HG03139 (cell line): ENCODE measurements at regions not wholly inside any gene's neighbourhood (a gene's known extent, or its start where the extent isn't known, plus 50 kb on each side); places are given as distances from the start of the nearest gene placed in this dataset.

ENCODE experiments used
- ATAC-seq: cut with Tn5 transposase; IDR thresholded peaks from one replicate; pipeline ENCODE4 v1.9.1; 2021; ENCODE audit not compliant: unreplicated experiment

DNA sequence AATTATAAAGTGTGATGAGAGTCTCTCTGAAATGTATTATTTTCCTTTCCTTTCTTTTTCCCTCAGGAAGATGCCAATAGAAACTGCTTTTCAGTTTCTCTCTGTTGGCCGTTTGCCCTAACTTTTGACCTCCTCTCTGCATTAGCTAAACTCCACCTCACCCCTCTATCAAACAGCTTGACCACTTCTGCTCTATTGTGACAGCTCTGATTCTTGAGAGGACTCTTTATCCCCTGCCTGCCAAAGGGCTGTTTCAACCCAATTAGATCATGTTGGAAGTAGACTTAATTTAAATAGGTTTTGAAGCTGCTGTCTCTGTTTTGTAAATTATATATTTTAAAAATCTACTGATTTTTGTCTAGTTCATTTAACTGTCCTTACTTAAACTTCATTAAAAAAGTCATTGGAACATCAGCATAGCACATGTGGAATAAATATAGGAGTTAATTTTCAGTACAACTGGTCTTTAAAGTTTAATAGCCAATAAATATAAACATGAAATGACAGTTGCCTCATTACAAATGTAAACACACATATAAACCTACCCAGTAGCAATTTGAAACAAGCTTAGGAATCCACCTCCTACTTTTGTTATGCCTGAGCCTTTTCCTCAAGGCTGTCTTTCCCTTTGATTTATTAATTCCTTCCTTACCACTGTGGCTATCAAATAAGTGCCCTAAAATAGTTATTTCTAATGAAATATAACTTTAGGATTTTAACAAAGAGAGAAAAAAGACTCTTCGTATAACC lies 152.0 kb downstream of the CHRM3 start:
- ATAC-seq, result no peak

DNA sequence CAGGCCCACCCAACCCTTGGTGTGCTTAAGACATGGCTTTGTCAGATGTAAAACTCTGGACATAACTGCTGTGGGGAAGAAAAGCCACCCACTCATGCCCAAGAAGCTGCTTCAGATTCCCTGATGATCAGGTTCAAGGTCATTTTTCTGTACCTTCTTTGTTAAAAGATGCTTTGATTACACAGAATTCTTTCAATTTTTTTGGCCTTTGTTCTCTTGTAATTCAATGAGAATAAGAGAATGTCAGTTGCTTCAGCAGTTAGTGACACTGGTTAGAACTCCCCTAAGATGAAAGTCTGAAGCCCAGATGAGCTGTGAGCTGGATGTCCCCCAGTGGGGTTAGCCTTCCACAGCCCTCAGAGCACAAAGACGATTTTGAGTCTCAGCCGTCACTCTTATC lies 152.7 kb downstream of the CHRM3 start:
- no peak for ATAC-seq

DNA sequence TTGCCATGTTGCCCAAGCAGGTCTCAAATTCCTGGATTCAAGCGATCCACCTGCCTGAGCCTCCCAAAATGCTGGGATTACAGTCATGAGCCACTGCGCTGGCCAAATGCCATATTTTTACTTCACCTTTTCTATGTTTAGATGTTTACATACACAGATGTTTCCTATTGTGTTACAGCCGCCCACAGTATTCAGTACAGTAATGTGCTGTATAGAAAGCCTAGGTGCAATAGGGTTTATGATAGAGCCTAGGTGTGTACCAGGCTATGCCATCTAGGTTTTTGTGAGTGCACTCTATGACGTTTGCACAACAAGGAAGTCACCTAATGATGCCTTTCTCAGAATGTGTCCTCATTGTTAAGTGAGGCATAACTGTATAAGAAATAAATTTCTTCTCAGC lies 153.4 kb downstream of the CHRM3 start:
- no peak for ATAC-seq

DNA sequence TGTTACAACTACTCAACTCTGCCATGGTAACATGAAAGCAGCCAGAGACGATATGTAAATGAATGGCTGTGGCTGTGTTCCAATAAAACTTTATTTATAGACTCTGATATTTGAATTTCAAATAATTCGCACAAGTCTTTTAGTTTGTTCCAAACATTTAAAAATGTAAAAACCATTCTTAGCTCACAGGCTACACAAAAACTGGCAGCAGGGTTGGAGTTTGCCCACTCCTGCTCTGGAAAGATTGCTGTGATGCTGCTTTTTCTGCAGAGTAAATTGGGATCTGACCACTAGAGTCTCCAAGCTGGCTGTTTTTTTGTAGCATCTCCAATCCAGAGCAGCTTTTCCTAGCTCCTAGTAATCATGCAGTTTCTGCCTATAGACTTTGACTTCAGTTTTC lies 157.5 kb downstream of the CHRM3 start:
- ATAC-seq, result no peak

DNA sequence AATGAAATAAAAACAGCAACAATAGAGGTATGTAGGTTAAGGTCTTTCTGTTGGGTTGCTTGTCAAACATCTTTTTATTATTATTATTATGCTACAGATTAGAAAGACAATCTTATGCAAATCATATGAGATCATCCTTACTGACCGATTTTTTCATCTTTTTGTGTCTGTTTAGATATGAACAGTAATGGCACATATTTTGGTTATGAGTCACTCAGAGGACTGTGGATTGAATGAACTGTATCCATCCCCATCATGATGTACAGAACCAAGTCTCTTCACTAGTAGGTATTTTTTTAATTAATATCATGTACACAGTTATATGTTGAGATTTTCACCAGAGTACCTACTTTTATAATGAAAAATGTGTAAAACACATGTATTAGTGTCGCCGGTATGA lies 159.1 kb downstream of the CHRM3 start:
- ATAC-seq, result no peak

DNA sequence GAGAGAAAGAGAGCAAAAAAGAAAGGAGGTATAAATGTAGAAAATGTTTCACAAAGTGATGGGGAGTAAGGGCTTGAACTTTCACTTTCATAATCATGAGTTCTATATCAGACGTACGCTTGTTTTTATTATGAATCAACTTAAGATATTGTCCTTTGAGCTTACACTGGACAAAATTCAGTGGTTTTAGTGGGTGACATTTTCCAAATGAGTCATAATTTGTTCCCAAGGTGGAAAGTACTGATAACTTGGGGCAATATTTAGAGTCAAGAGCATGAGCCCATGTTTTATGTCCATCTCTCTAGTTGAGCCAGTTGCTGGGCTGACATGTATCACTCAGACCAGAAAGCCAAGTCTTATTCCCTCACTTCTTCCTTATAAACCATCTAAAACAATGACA lies 161.6 kb downstream of the CHRM3 start:
- no peak for ATAC-seq

DNA sequence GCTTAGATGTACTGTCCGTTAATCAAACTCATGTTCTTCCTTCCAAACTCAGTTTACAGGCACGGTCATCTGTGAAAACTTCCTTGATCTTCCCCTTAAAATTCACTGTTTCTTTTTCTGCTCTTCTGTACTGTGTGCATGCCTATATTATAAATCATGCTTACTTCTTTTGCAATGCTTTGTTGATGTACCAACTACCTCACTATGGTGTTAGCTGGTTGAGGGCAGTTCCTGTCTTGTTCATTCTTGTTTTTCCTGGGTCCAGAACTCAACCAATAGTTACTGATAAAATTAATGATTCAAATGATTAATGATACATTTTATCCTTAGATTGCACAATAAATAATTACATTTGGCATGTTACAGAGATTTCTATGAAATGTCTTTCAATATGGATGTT lies 163.8 kb downstream of the CHRM3 start:
- no peak for ATAC-seq

DNA sequence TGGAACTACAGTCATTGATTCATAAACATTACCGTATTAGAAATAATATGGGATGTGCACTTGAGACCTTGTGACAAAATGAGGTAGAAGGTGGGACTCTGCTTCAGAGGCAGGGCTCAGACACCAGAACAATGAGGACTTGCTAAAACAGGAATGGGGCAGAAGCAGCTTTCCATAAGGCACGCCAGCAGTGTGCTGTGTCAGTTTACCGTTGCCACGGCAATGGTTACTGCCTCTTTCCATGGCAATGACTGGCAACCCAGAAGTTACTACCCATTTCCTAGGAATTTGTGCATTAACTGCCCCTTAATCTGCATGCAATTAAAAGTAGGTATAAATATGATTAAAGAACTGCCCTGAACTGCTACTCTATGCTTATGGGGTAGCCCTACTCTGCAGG lies 169.0 kb downstream of the CHRM3 start:
- ATAC-seq, result no peak

DNA sequence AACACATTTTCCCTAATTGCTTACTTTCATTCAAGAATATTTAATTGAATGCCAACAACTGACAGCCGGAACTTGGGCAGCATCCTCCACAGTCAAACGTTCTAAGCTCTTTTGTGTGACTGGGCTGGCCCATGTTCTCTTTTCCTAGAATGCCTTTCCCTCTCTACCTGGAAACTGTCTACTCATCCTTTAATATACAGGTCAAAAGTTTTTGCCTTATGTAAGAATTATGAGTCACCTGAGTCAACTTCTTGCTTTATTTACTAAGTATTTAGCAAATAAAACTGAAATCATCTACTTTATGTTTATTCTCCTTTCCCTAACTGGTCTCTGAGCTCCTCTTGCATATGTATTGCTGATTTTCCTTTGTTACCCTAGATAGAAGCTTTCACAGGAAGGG lies 172.2 kb downstream of the CHRM3 start:
- ATAC-seq, result no peak

DNA sequence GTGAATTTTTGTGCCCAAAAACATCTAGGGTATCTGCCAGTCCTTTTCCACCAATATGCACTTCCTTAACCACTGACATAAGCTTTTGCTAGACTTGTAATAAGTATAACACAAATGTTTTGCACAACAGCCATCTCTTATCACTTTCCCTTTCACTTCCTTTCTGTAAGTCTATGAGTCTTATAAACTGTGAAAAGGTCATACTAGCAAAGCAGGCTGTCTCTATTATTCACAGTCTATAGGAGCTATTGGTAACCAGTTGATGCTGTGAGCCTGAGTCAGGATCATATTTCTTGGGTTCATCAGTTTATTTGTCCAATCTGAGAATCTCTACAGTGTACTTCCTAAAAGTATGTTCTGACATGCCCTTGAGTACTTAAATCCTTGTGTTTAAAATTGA lies 172.6 kb downstream of the CHRM3 start:
- no peak for ATAC-seq

DNA sequence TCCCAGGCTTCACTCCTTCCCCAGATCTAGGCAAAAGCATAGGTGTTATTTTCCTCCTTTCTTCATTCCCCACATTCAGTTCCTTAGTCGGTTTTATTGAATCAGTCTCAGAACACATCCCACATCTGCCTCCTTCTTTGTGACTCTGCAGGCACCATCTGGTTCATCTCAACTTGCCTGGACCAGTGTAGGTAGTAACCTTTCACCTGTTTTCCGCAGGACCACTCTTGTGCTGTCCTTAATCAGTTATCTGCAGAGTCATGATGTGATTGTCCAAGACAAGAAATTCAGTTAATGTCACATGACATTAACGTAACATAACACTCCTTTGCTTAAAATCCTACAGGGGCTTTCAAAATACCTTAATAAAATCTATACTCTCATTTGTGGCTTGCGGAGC lies 174.6 kb downstream of the CHRM3 start:
- ATAC-seq, result no peak

DNA sequence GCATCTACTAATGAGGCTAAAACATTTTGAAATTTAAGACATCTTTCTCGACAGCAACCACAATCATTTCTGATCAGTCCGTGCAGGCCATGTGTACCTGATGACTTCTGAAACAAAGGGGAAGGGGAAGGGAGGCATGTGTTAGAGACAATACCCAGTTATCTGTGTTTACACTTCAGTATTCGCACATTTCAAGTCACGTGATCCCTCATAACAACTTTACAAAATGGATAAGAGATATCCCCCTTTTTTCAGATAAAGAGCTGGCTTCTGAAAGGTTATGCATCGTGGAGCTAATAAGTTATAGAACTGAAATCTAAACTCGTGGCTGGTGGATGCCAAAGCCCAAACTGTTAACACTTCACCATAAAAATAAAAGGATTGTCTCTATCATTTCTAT lies 175.7 kb downstream of the CHRM3 start:
- no peak for ATAC-seq

DNA sequence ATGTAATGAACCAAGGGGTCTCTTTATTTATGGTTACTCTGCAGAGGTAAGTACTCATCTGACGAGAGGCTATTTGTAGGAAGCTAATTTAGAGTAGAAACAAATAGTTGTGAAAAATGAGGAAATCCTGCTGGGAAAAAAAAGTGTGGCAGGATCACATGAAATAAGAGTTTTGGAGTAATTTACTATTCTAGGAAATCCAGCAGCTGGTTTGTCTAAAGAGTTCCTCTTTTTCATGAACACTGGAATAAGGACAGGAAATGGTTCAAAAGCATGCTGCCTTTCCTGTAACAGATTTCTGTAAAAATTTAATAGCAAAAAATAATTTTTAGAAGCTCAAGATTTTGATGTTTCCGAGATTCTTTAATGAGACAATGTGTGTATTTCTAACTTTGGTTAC lies 177.3 kb downstream of the CHRM3 start:
- ATAC-seq, result no peak

DNA sequence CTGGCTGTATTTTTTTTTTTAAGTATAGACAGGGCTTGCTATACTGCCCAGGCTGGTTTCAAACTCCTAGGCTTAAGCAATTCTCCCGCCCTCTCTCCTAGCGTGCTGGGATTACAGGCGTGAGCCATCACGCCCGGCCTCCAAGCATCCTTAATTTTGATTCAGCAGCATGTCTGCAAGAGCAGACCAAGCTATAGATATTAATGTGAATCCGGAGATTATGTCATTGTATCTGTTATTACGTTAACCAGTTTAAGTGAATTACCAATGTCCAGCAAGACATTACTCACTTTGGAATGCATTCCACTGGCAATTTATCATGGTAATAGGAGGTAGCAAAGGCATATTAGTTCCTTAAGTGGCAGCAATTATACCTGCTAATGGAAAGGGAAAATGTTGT lies 179.7 kb downstream of the CHRM3 start:
- no peak for ATAC-seq

DNA sequence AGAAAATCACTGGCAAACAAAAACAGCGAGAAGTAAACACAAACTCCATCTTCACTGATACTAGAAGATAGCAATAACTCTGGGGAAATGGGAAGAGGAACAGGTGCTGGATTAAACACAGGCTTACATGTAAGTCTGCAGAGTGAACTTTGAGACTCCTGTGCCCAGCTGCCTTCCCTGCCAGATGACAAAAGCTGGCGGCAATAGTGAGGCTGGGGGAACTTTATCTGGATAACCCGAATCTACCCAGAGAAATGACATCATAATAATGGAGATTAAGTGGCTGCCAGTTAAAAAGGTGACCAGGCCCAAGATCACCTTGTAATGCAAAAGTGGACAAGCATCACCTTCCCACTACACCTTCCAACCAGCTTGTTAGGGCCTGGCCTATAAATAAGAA lies 184.5 kb downstream of the CHRM3 start:
- no peak for ATAC-seq

DNA sequence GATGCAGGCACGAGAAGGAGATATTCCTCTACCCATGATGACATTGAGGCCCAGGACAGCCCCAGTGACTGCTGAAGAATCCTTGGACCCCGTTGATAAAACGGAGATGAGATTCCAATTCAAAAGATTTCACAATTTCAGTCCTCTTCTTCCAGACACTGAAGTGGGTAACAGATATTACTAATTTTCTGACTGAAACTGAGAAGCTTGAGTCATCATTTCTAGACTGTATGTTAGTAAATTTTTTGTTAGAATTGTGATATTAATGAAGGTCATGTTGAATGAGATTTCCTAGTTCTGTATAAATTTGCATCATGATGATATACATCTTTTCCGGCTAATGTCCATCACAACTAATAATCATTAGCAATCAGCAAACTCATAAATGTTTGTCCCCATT lies 185.8 kb downstream of the CHRM3 start:
- no peak for ATAC-seq

DNA sequence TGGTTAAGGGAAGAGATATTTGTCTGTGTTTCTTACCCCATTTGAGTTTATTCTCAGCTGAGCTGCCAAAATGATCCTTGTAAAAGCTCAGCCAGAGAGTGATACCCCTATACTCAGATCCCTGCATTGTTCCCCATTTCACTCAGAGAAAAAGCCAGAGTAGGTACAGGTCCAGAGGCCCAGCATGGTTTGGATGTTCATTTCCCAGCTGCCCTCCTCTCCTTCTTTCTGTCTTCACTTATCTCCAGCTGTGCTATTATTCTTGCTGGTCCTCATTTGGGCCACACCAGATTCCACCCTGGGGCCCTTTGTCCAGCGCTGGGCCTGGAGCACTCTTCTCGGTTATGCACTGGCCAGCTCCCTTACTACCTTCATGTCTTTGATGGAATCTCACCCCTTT lies 187.7 kb downstream of the CHRM3 start:
- no peak for ATAC-seq

DNA sequence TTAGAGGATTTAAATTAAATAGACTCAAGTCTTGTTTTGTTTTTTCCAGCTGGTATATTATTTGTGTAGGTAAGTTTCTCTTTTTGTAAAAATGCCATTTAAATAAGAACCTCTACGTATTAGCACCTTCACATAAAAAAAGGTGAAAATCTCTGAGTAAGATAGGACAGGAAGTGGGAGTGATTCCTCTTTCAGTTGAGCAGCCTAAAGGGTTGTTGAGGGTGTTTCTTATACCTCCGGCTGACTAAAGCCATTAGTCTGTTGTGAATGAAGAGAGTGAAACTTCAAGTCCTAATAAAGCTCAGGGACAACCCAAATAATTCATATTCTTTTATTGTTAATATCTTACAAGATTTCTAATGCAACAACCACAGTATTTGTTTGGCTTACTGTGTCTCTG lies 188.7 kb downstream of the CHRM3 start:
- no peak for ATAC-seq

DNA sequence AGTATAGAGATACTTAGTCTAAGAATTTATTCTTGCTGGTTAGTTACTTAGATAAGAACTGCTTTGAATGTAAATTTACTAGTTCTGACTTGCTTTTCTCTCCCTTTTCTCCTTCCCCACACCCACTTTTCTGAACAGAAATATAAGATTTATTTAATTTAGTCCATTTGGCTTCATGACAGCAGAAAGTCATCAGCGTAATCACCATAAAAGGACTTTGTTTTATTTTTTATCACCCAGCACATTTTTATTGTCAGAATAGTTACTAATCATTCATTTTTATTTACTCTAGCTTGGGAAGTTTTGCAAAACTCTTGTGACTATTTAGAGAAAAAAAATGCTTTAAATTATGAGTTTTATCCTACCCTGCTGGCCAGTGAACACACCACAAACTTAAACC lies 197.2 kb downstream of the CHRM3 start:
- no peak for ATAC-seq

DNA sequence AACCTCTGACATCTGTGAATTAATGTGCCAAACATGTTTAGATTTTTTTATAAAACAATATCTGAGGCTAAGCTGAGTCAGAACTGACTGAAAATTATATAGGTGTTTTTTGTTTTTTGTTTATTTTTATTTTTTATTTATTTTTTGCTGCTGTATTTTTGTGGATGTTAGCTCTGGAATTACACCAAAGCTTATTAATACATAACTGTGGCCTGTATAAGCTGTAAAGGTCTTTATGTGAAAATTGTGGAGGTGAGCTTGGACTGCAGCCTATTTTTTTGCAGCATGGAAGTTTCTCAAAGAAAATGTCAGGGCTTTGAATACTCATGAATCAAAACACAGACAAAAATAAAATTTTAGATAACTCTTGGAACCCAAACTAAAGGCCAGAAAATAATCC lies 199.8 kb downstream of the CHRM3 start:
- no peak for ATAC-seq

DNA sequence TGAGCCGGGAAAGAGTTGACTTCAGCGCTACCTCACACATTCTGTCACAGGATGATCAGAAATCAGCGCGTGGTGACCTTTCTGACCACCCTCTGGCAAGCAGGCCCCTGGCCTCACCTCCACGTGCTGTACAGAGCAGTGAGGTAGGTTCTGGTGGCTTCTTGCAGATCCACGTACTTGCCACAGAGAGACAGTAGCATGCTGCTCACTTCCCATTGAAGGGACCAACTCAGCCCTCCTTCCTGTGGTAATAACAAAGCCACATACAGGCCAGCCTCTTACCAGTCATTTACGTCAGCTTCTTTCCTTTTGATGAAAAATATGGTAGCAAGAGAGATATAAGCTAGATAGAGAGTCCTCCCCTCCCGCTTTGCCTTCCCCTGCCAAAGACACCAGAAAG lies 200.7 kb downstream of the CHRM3 start:
- ATAC-seq, result no peak

DNA sequence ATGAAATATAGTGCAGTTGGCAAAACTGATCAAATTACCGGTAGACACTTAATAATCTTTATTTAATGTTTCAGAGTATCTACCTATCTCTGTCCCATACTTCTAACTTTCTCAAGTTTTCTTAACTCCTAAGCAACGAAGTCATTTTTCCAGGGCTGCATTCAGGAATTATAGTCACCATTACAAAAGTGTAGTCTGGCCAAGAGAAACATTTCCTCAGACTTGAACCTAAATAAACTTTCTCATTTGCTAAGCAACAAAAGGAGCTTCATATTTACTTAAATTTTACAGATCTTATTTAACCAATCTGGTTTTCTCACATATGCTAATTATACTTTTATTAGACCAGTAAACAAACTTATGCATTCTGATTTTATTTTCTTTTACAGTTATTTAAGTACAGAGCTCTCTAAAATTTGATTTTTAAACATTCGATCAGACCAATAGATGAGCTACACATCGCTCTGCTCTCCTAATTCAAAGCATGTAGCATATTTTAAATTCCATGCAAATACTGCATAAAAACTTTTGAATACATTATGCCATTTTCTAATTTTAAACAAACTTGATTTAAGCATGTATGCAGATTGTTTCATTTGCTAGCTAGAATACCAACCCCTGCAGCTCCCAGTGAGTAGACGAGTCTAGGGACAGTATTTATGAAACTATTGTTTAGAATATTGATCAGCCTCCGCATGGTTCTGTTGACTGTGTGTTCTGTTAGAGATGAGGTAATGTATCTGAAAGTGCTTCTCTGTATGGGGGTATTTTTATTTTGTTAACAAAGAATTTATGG lies 201.4 kb downstream of the CHRM3 start:
- no peak for ATAC-seq

DNA sequence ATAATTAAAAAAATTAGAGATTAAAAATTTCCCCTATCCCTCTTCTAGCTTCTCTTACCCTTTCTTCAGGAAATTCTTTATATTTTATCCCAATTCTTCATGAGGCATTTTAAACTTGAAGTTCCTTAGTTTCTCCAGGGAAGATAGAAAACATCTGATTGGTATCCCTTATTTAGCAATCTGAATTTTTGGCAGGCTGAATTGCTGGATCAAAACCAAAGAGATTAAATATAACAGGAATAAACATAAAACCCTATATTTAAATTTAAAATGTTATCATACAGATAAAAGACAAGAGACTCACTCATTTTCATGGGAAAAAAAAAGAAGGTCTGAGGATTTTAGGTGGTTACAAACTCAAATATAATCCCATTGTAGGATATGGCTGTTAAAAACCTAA lies 204.2 kb downstream of the CHRM3 start:
- ATAC-seq, result no peak
